GM23248 (cell line): ENCODE measurements at regions not wholly inside any gene's neighbourhood (a gene's known extent, or its start where the extent isn't known, plus 50 kb on each side); places are given as distances from the start of the nearest gene placed in this dataset.

ENCODE experiments used
- DNase-seq: peaks from one replicate; pipeline ENCODE4 v3.0.0-alpha.2; 2015
- H2AFZ ChIP-seq: fragments of 200-600 bp; sonication (generic); 2 replicates; pipeline ENCODE4 v1.6.1; 2016; ENCODE audit warnings: antibody characterized with exemption
- H3F3A ChIP-seq: fragments of 200-600 bp; sonication (generic); 2 replicates; pipeline ENCODE4 v1.6.1; 2016; ENCODE audit warnings: mild to moderate bottlenecking, antibody characterized with exemption, mixed run types; ENCODE audit not compliant: insufficient read depth
- H3K27ac ChIP-seq: fragments of 200-600 bp; sonication (generic); 2 replicates; pipeline ENCODE4 v1.5.1; 2016; ENCODE audit warnings: mild to moderate bottlenecking
- H3K27me3 ChIP-seq: fragments of 200-600 bp; sonication (generic); replicated peaks from 2 replicates; pipeline ENCODE4 v1.6.1; 2016; ENCODE audit warnings: mild to moderate bottlenecking; ENCODE audit not compliant: insufficient read depth
- H3K36me3 ChIP-seq: fragments of 200-600 bp; sonication (generic); 2 replicates; pipeline ENCODE4 v1.6.1; 2016; ENCODE audit warnings: low read depth, mild to moderate bottlenecking
- H3K4me1 ChIP-seq: fragments of 200-600 bp; sonication (generic); 2 replicates; pipeline ENCODE4 v1.6.1; 2016; ENCODE audit warnings: mild to moderate bottlenecking; ENCODE audit not compliant: insufficient read depth
- H3K4me2 ChIP-seq: fragments of 200-600 bp; sonication (generic); one replicate; pipeline ENCODE4 v1.6.1; 2016; ENCODE audit warnings: mild to moderate bottlenecking; ENCODE audit not compliant: unreplicated experiment
- H3K4me3 ChIP-seq: fragments of 200-600 bp; sonication (generic); 2 replicates; pipeline ENCODE4 v1.5.1; 2016; ENCODE audit warnings: mild to moderate bottlenecking
- H3K79me2 ChIP-seq: fragments of 200-600 bp; sonication (generic); 2 replicates; pipeline ENCODE4 v1.6.1; 2016; ENCODE audit warnings: mild to moderate bottlenecking; ENCODE audit not compliant: insufficient read depth
- H3K9ac ChIP-seq: fragments of 200-600 bp; sonication (generic); 2 replicates; pipeline ENCODE4 v1.6.1; 2016; ENCODE audit warnings: mild to moderate bottlenecking
- H3K9me2 ChIP-seq: fragments of 200-600 bp; sonication (generic); 2 replicates; pipeline ENCODE4 v1.6.1; 2016; ENCODE audit warnings: mixed run types, mild to moderate bottlenecking, moderate library complexity; ENCODE audit not compliant: insufficient read depth
- H3K9me3 ChIP-seq: fragments of 200-600 bp; sonication (generic); one replicate; pipeline ENCODE4 v1.6.1; 2017; ENCODE audit warnings: low read depth
- H4K20me1 ChIP-seq: fragments of 200-600 bp; sonication (generic); 2 replicates; pipeline ENCODE4 v1.6.0; 2016; ENCODE audit not compliant: insufficient read depth
- EZH2 ChIP-seq: fragments of 200-600 bp; sonication (generic); IDR thresholded peaks from 2 replicates; pipeline ENCODE4 v1.6.1; 2018; ENCODE audit warnings: antibody characterized with exemption, mild to moderate bottlenecking; ENCODE audit not compliant: insufficient read depth, poor library complexity, severe bottlenecking
- EZH2phosphoT487 ChIP-seq: fragments of 200-600 bp; sonication (generic); IDR thresholded peaks from 2 replicates; pipeline ENCODE4 v1.6.1; 2018; ENCODE audit warnings: antibody characterized with exemption, moderate library complexity, mild to moderate bottlenecking, low read depth; ENCODE audit not compliant: insufficient read depth
- WGBS, 2 experiments: methylation state at CpG; one replicate each; pipeline ENCODE4 v1.1.6; 2015 to 2017; ENCODE audit warnings: low lambda C conversion rate in 2 of 2, low coverage in 1 of 2; ENCODE audit errors: missing lambda C conversion rate in 2 of 2; 5-methylcytosine and 5-hydroxymethylcytosine counted together
- in situ Hi-C: fragments of 300-500 bp; cut with MboI; formaldehyde crosslinking; loops from 2 replicates; pipeline ENCODE4 v1.15.0; 2020

- H3K27me3 ChIP-seq = no peaks in the 10 kb centered on the region
- TF ChIP-seq EZH2phosphoT487 = no peak
- no peak for TF ChIP-seq EZH2
- no peaks in the 10 kb centered on the region for H3F3A ChIP-seq
- H2AFZ ChIP-seq = no peak overlapping the region
- H3K36me3 ChIP-seq = no peaks in the 10 kb centered on the region
- no peaks in the 10 kb centered on the region for H3K4me1 ChIP-seq
- H3K9me2 ChIP-seq = no peaks in the 10 kb centered on the region
- no peaks in the 10 kb centered on the region for H3K79me2 ChIP-seq
- in situ Hi-C loops = no loop called here
- no peak for DNase-seq
- no peak overlapping the region for H3K27ac ChIP-seq
- H3K9me3 ChIP-seq = no peaks in the 10 kb centered on the region
- H3K4me2 ChIP-seq = no peak overlapping the region
- 50 to 55% methylated on average over 12 of the region's 12 CpGs for WGBS, 2 experiments
- no peak overlapping the region for H3K4me3 ChIP-seq
- H3K9ac ChIP-seq = no peak overlapping the region
- H4K20me1 ChIP-seq = no peaks in the 10 kb centered on the region
Observed at GRCh38 chr6:167679122-167679736, 147.5 kb upstream of the AFDN start.

- H3K9me3 ChIP-seq = no peaks in the 10 kb centered on the region
- TF ChIP-seq EZH2phosphoT487 (no peak), EZH2 (no peak)
Observed at GRCh38 chr6:167679790-167680604, 146.7 kb upstream of the AFDN start.

GRCh38 chr6:167680605-167681149 is 146.0 kb upstream of the AFDN start:
- Histone ChIP-seq H3K4me3 (no peak overlapping the region), H3K27me3 (no peaks in the 10 kb centered on the region), H3K9me2 (no peaks in the 10 kb centered on the region), H3K27ac (no peak overlapping the region), H3K4me1 (no peaks in the 10 kb centered on the region), H2AFZ (no peak overlapping the region), H4K20me1 (no peaks in the 10 kb centered on the region), H3F3A (no peaks in the 10 kb centered on the region), H3K4me2 (no peak overlapping the region), H3K9me3 (no peaks in the 10 kb centered on the region), H3K36me3 (no peaks in the 10 kb centered on the region), H3K9ac (no peak overlapping the region), H3K79me2 (no peaks in the 10 kb centered on the region)
- WGBS, 2 experiments = 57 to 63% methylated on average over 15 of the region's 15 CpGs
- TF ChIP-seq EZH2 (no peak), EZH2phosphoT487 (no peak)
- DNase-seq = no peak
- in situ Hi-C loops = no loop called here

More at GRCh38 chr6:167679790-167680604, 146.7 kb upstream of the AFDN start:
- no peak for DNase-seq
- Histone ChIP-seq H3K36me3 (no peaks in the 10 kb centered on the region), H3K9ac (no peak overlapping the region), H3K27me3 (no peaks in the 10 kb centered on the region), H3K9me2 (no peaks in the 10 kb centered on the region), H4K20me1 (no peaks in the 10 kb centered on the region), H3K4me2 (no peak overlapping the region), H3K4me3 (no peak overlapping the region), H2AFZ (no peak overlapping the region), H3K79me2 (no peaks in the 10 kb centered on the region), H3K4me1 (no peaks in the 10 kb centered on the region), H3F3A (no peaks in the 10 kb centered on the region), H3K27ac (no peak overlapping the region)
- in situ Hi-C loops = no loop called here
- WGBS, 2 experiments = 50 to 51% methylated on average over 15 of the region's 15 CpGs

GRCh38 chr6:167682125-167682524 is 144.6 kb upstream of the AFDN start:
- Histone ChIP-seq H3K4me1 (no peaks in the 10 kb centered on the region), H3K36me3 (no peaks in the 10 kb centered on the region), H3K4me2 (no peak overlapping the region), H3K9me2 (no peaks in the 10 kb centered on the region), H3K9ac (no peak overlapping the region), H3K79me2 (no peaks in the 10 kb centered on the region), H3K4me3 (no peak overlapping the region), H3K27ac (no peak overlapping the region), H3K27me3 (no peaks in the 10 kb centered on the region), H3F3A (no peaks in the 10 kb centered on the region), H3K9me3 (no peaks in the 10 kb centered on the region), H4K20me1 (no peaks in the 10 kb centered on the region), H2AFZ (no peak overlapping the region)
- in situ Hi-C loops = no loop called here
- DNase-seq = no peak
- TF ChIP-seq EZH2 (no peak), EZH2phosphoT487 (no peak)
- WGBS, 2 experiments = 63 to 68% methylated on average over 11 of the region's 11 CpGs
